OCI-LY7 (cell line): ENCODE measurements at regions not wholly inside any gene's neighbourhood (a gene's known extent, or its start where the extent isn't known, plus 50 kb on each side); places are given as distances from the start of the nearest gene placed in this dataset.

Experiments used
- BruUV-seq: library from RNA; stranded (reverse); fragments of 400-500 nt; replicated peaks from 2 replicates; lab custom pipeline; 2021; lab: Mats Ljungman, UMichigan
- CTCF ChIA-PET: fragments of 300-600 bp; sonication (Branson Sonifier 250); formaldehyde crosslinking; loops from one replicate; lab custom pipeline; 2022; ENCODE audit warnings: antibody characterized with exemption; ENCODE audit not compliant: unreplicated experiment; lab: Charles Lee
- POLR2A ChIA-PET: fragments of 300-600 bp; sonication (Branson Sonifier 250); formaldehyde crosslinking; loops from one replicate; lab custom pipeline; 2022; ENCODE audit warnings: antibody characterized with exemption; lab: Charles Lee
- DNase-seq: peaks from one replicate; pipeline ENCODE4 v3.0.0-alpha.2; 2015; ENCODE audit warnings: low spot score
- H2AFZ ChIP-seq: fragments of 200-600 bp; sonication (generic), shearing (Covaris generic); 2 replicates; pipeline ENCODE4 v1.6.1; 2014; ENCODE audit warnings: mild to moderate bottlenecking, antibody characterized with exemption, low read length, moderate library complexity
- H3K27ac ChIP-seq: fragments of 200-600 bp; sonication (generic); 2 replicates; pipeline ENCODE4 v1.5.1; 2014; ENCODE audit warnings: mixed run types, low read depth, mild to moderate bottlenecking, moderate library complexity, low read length, inconsistent platforms; ENCODE audit not compliant: poor library complexity, severe bottlenecking
- H3K36me3 ChIP-seq: fragments of 200-600 bp; sonication (generic); 2 replicates; pipeline ENCODE4 v1.6.1; 2014; ENCODE audit warnings: mild to moderate bottlenecking, antibody characterized with exemption, low read length, moderate library complexity, mixed read lengths; ENCODE audit not compliant: insufficient read depth
- H3K4me1 ChIP-seq: fragments of 200-600 bp; sonication (generic); 2 replicates; pipeline ENCODE4 v1.5.1; 2014; ENCODE audit warnings: mild to moderate bottlenecking, low read length; ENCODE audit not compliant: insufficient read depth, poor library complexity, severe bottlenecking
- H3K4me2 ChIP-seq: fragments of 200-600 bp; sonication (generic); 2 replicates; pipeline ENCODE4 v1.6.1; 2014; ENCODE audit warnings: mild to moderate bottlenecking, low read length
- H3K4me3 ChIP-seq: fragments of 200-600 bp; sonication (generic); 2 replicates; pipeline ENCODE4 v1.5.1; 2014; ENCODE audit warnings: mild to moderate bottlenecking, low read depth, low read length; ENCODE audit not compliant: poor library complexity, severe bottlenecking
- H3K79me2 ChIP-seq: fragments of 200-600 bp; sonication (generic); 2 replicates; pipeline ENCODE4 v1.6.1; 2016; ENCODE audit warnings: low read depth, mild to moderate bottlenecking, low read length, moderate library complexity, mixed read lengths; ENCODE audit not compliant: insufficient read depth
- H3K9me2 ChIP-seq: fragments of 200-600 bp; sonication (generic); 2 replicates; pipeline ENCODE4 v1.6.1; 2016; ENCODE audit warnings: mild to moderate bottlenecking, low read length, mixed read lengths; ENCODE audit not compliant: insufficient read depth
- H3K9me3 ChIP-seq: fragments of 200-600 bp; sonication (generic); 2 replicates; pipeline ENCODE4 v1.6.1; 2014; ENCODE audit warnings: mild to moderate bottlenecking, mixed run types, low read length, mixed read lengths
- H4K20me1 ChIP-seq: fragments of 200-600 bp; sonication (generic); 2 replicates; pipeline ENCODE4 v1.6.1; 2014; ENCODE audit warnings: mild to moderate bottlenecking, antibody characterized with exemption, low read length, moderate library complexity, mixed read lengths; ENCODE audit not compliant: insufficient read depth
- EZH2phosphoT487 ChIP-seq: fragments of 200-600 bp; sonication (generic); IDR thresholded peaks from 2 replicates; pipeline ENCODE4 v1.6.1; 2018; ENCODE audit warnings: low read depth, borderline replicate concordance, mild to moderate bottlenecking, mixed run types, antibody characterized with exemption, low read length, moderate library complexity, mixed read lengths
- intact Hi-C: fragments of 100-400 bp; cut with micrococcal nuclease; formaldehyde crosslinking; loops from one replicate; pipeline ENCODE4 v1.10.0; 2022; ENCODE audit not compliant: unreplicated experiment
- TF ChIP-seq, protein P1 (sequence below): fragments of 200-600 bp; sonication (generic); conservative IDR thresholded peaks from 2 replicates; pipeline ENCODE4 v1.5.1; 2014; ENCODE audit warnings: mild to moderate bottlenecking, antibody characterized with exemption, low read length, moderate library complexity, mixed read lengths

DNA sequence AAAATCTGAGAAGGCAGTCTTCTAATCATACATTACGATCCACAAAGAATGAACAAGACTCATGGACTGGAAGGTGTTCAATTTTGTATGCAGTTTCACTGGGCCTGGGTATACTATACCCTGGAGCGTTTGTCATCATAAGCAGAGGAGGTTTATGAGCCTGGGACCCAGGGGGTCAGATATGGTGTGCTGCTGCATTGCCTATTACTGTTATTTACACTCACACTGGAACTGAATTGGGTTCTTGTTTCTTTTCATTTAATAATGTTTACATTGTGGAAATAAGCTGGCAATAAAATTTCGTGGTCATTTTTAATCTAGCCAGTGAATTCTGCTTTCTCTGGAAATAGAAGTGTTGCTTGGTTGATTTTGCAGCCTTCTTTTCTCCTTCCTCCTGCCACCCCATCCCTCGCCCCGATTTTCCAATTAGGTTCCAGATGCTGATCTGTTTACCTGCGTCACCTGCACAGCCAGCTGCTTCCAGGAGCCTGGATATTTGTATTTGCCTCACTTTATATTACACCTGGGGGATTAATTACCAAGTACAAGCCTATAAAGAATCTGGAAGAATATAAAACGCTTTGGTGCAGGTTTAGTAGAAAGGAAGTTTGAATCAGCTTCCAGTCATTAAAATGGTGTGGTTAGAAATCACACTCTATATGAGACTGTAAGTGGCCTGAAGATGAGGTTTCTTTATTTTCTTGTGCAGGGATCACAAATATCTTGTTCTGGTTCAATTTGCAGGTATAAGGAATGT is 234.4 kb downstream of the SOCS6 start:
- intact Hi-C loops = no loop called here
- Histone ChIP-seq H3K4me1 (no peaks in the 10 kb centered on the region), H3K9me2 (no peaks in the 10 kb centered on the region), H3K9me3 (no peaks in the 10 kb centered on the region), H3K27ac (no peak overlapping the region), H3K79me2 (no peaks in the 10 kb centered on the region), H4K20me1 (no peaks in the 10 kb centered on the region), H2AFZ (no peak overlapping the region), H3K36me3 (no peaks in the 10 kb centered on the region), H3K4me3 (no peak overlapping the region), H3K4me2 (no peak overlapping the region)
- POLR2A ChIA-PET = no interaction called here
- CTCF ChIA-PET = no interaction called here
- BruUV-seq = no TSS peak
- TF ChIP-seq, protein P1, sequence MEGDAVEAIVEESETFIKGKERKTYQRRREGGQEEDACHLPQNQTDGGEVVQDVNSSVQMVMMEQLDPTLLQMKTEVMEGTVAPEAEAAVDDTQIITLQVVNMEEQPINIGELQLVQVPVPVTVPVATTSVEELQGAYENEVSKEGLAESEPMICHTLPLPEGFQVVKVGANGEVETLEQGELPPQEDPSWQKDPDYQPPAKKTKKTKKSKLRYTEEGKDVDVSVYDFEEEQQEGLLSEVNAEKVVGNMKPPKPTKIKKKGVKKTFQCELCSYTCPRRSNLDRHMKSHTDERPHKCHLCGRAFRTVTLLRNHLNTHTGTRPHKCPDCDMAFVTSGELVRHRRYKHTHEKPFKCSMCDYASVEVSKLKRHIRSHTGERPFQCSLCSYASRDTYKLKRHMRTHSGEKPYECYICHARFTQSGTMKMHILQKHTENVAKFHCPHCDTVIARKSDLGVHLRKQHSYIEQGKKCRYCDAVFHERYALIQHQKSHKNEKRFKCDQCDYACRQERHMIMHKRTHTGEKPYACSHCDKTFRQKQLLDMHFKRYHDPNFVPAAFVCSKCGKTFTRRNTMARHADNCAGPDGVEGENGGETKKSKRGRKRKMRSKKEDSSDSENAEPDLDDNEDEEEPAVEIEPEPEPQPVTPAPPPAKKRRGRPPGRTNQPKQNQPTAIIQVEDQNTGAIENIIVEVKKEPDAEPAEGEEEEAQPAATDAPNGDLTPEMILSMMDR = no peak
- TF ChIP-seq EZH2phosphoT487 = no peak
- DNase-seq = no peak

DNA sequence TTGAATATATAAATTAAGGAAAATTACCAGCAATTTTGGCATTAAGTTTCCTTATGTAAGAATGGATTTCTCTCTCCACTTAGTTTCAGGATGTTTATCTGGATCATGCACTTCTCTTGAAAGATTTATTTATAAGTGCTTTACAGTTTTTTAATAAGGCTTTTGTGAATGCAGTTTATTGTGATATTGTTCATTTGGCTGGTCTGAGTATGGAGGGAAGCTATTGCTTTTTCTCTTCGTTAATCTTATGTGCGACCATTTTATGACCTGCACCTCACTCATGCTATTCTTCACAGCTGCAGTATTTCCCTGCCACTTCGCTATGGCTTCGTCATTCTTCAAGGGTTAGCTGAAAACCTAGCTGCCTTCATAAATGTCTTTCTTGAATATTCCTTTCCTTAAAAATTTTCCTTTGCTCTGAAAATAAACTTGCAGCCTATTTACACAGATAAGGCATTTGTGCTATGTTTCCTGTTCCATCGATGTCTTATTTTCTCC is 233.4 kb downstream of the SOCS6 start:
- Histone ChIP-seq H3K79me2 (no peaks in the 10 kb centered on the region), H3K27ac (no peak overlapping the region), H2AFZ (no peak overlapping the region), H3K4me1 (no peaks in the 10 kb centered on the region), H3K4me2 (no peak overlapping the region), H4K20me1 (no peaks in the 10 kb centered on the region), H3K9me3 (no peaks in the 10 kb centered on the region), H3K36me3 (no peaks in the 10 kb centered on the region), H3K4me3 (no peak overlapping the region), H3K9me2 (no peaks in the 10 kb centered on the region)
- no peak for TF ChIP-seq EZH2phosphoT487
- TF ChIP-seq, protein P1 = no peak
- ChIA-PET POLR2A (no interaction called here), CTCF (no interaction called here)
- intact Hi-C loops = no loop called here
- no TSS peak for BruUV-seq
- DNase-seq = no peak

DNA sequence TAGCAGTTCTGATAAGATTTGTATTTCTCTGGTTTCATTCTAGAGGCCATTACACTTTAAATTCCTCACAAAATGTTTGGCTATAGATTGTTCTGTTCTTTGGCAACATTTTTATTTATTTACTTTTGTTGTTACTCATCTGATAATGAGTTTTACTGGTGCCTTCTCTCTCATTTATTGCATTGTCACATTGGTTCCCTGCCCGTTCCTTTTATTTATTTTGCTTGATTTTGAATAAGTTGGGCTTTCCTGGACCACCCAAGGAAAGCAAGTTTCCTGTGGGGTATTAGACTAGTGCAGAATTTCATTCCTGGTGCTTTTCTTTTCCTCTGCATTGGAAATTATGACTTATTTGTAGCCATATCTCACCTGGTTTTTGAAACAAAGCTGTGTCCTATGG is 232.0 kb downstream of the SOCS6 start:
- no peaks in the 10 kb centered on the region for H3K36me3 ChIP-seq
- H3K9me2 ChIP-seq = no peaks in the 10 kb centered on the region
- no peak overlapping the region for H2AFZ ChIP-seq
- POLR2A ChIA-PET = no interaction called here
- H3K79me2 ChIP-seq = no peaks in the 10 kb centered on the region
- no TSS peak for BruUV-seq
- DNase-seq = no peak
- H3K27ac ChIP-seq = no peak overlapping the region
- H3K9me3 ChIP-seq = no peaks in the 10 kb centered on the region
- H4K20me1 ChIP-seq = no peaks in the 10 kb centered on the region
- H3K4me2 ChIP-seq = no peak overlapping the region
- TF ChIP-seq, protein P1 = no peak
- TF ChIP-seq EZH2phosphoT487 = no peak
- no peak overlapping the region for H3K4me3 ChIP-seq
- intact Hi-C loops = no loop called here
- H3K4me1 ChIP-seq = no peaks in the 10 kb centered on the region
- CTCF ChIA-PET = no interaction called here
